ENCODE measurements at regions not wholly inside any gene's neighbourhood (a gene's known extent, or its start where the extent isn't known, plus 50 kb on each side); places are given as distances from the start of the nearest gene placed in this dataset.

DNA sequence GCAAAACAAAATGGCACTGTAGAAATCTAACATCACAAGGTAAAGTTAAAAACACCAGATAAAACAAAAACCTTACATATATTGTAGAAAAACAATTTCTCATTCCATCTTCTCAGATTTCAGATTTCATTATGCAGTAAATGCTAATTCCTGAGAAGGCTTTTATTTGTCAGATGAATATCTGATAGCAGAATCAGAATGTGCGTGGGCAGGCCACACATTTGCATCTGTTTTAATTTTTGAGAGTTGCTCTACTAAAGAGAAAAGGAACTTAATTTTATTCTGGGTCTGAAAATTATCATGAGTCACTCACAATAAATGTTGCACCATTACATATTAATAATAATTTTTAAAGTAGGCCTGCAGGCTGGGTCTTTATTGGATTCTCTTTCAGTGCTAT is 329.3 kb upstream of the SPTLC3 start:
- TF ChIP-seq SP1 (IDR thresholded peaks at IDR 0.05) (no peak), BHLHE40 (IDR thresholded peaks at IDR 0.05; ENCODE audit: borderline replicate concordance) (no peak), L3MBTL2 (conservative IDR thresholded peaks at IDR 0.05) (no peak), FOXK2 (IDR thresholded peaks at IDR 0.05) (no peak), FOXM1 (IDR thresholded peaks at IDR 0.05; ENCODE audit: borderline replicate concordance) (no peak)

All from HEK293T (cell line).